ENCODE measurements at regions not wholly inside any gene's neighbourhood (a gene's known extent, or its start where the extent isn't known, plus 50 kb on each side); places are given as distances from the start of the nearest gene placed in this dataset.
A peak's percentile ranks its signal among the peaks of the same experiment; 100 is the strongest.

DNA sequence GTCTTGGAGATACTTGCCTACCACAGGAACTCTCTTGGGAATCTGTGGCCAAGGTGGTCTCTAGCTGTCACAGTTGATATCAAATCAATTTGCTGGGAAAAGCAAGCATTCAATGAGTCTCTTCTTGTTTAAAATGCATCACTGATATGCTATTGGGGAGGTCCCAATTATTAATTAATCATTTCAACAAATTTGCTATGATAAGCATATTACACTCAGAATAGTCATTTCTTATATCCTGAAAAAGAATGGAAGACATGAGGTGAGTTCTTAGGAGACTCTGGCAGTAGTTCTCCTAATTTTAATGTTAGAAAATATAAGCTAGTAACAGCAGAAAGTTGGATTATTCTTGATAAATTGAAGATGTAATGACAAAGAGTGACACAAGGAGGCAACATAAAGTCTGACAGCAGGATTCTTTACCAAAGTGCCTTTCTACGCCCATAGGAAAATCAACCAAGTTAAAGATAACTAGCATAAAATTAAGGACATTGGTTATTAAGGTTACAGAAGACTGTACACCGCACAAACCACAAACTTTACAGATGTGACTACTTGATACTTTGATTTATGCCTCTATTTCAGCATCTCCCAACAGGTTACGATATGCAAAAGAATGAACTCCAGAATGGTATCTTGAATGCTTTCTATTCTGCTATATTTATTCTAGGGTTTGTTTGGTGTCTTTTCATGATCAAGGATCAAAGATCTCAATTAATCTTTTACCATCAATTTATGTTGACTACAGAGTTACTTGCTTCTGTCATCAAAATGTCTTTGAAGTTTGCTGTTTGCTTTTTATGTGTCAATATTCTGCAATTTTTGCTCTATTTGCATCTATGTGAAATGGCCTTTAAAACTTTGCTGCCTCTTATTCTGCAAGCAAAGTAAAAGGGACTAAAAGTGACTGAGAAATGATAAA is 349.6 kb upstream of the CLEC14A start:
- TF ChIP-seq CTCF (IDR thresholded peaks at IDR 0.05; ENCODE audit: insufficient read depth, low read depth, low read length) (peak; percentile 25), EZH2 (IDR thresholded peaks at IDR 0.05; ENCODE audit: insufficient read depth, low read length) (no peak)
